H9 (cell line): ENCODE measurements at regions not wholly inside any gene's neighbourhood (a gene's known extent, or its start where the extent isn't known, plus 50 kb on each side); places are given as distances from the start of the nearest gene placed in this dataset.

Experiments
- DNase-seq: peaks from one replicate; pipeline ENCODE4 v3.0.0-alpha.2; 2017
- H2AFZ ChIP-seq: one replicate; pipeline ENCODE4 v1.6.1; 2013; ENCODE audit warnings: mild to moderate bottlenecking, low read length, control low read depth, moderate library complexity
- H2AK5ac ChIP-seq: 2 replicates; pipeline ENCODE4 v1.6.1; 2013; ENCODE audit warnings: low read length, control low read depth, mixed read lengths; ENCODE audit not compliant: insufficient read length
- H2BK120ac ChIP-seq: one replicate; pipeline ENCODE4 v1.6.1; 2013; ENCODE audit warnings: low read depth, mild to moderate bottlenecking, low read length, control low read depth, inconsistent platforms; ENCODE audit not compliant: poor library complexity, severe bottlenecking
- H2BK12ac ChIP-seq: 2 replicates; pipeline ENCODE4 v1.6.1; 2013; ENCODE audit warnings: low read length, control low read depth, mixed read lengths, low read depth; ENCODE audit not compliant: insufficient read length
- H2BK15ac ChIP-seq: 2 replicates; pipeline ENCODE4 v1.6.1; 2013; ENCODE audit warnings: low read depth, low read length, control low read depth
- H2BK20ac ChIP-seq: one replicate; pipeline ENCODE4 v1.6.1; 2013; ENCODE audit warnings: low read depth, mild to moderate bottlenecking, low read length, control low read depth, inconsistent platforms; ENCODE audit not compliant: poor library complexity, severe bottlenecking
- H2BK5ac ChIP-seq: 2 replicates; pipeline ENCODE4 v1.6.1; 2013; ENCODE audit warnings: low read length, control low read depth, mixed read lengths; ENCODE audit not compliant: insufficient read length
- H3K14ac ChIP-seq: 2 replicates; pipeline ENCODE4 v1.6.1; 2013; ENCODE audit warnings: low read length, control low read depth; ENCODE audit not compliant: insufficient read depth
- H3K18ac ChIP-seq: 2 replicates; pipeline ENCODE4 v1.6.1; 2013; ENCODE audit warnings: low read depth, mild to moderate bottlenecking, mixed read lengths, low read length, control low read depth; ENCODE audit not compliant: insufficient read length
- H3K23ac ChIP-seq: 2 replicates; pipeline ENCODE4 v1.6.1; 2013; ENCODE audit warnings: low read length, control low read depth, mixed read lengths, low read depth; ENCODE audit not compliant: insufficient read length
- H3K23me2 ChIP-seq: 2 replicates; pipeline ENCODE4 v1.6.1; 2013; ENCODE audit warnings: low read depth, mild to moderate bottlenecking, mixed read lengths, low read length, control low read depth; ENCODE audit not compliant: insufficient read length, poor library complexity, severe bottlenecking
- H3K27ac ChIP-seq: 2 replicates; pipeline ENCODE4 v1.5.1; 2013; ENCODE audit warnings: low read length, control low read depth, mixed read lengths, low read depth; ENCODE audit not compliant: insufficient read length
- H3K27me3 ChIP-seq: 2 replicates; pipeline ENCODE4 v1.6.1; 2013; ENCODE audit warnings: low read length, control low read depth, inconsistent platforms; ENCODE audit not compliant: insufficient read depth
- H3K4ac ChIP-seq: 2 replicates; pipeline ENCODE4 v1.6.1; 2013; ENCODE audit warnings: low read depth, mild to moderate bottlenecking, control low read depth, inconsistent platforms, low read length, moderate library complexity
- H3K4me1 ChIP-seq: 2 replicates; pipeline ENCODE4 v1.6.1; 2013; ENCODE audit warnings: low read length, control low read depth, inconsistent platforms; ENCODE audit not compliant: insufficient read depth
- H3K4me2 ChIP-seq: 2 replicates; pipeline ENCODE4 v1.6.1; 2013; ENCODE audit warnings: low read length, control low read depth, mixed read lengths; ENCODE audit not compliant: insufficient read length, insufficient read depth
- H3K56ac ChIP-seq: 2 replicates; pipeline ENCODE4 v1.6.1; 2013; ENCODE audit warnings: low read depth, mild to moderate bottlenecking, mixed read lengths, low read length, control low read depth; ENCODE audit not compliant: insufficient read length
- H3K79me1 ChIP-seq: 2 replicates; pipeline ENCODE4 v1.6.1; 2013; ENCODE audit warnings: low read depth, mild to moderate bottlenecking, moderate library complexity, low read length, control low read depth, inconsistent platforms; ENCODE audit not compliant: insufficient read depth, poor library complexity, severe bottlenecking
- H3K79me2 ChIP-seq: 2 replicates; pipeline ENCODE4 v1.6.1; 2013; ENCODE audit warnings: low read length, control low read depth, inconsistent platforms; ENCODE audit not compliant: insufficient read depth
- H3K9ac ChIP-seq: 2 replicates; pipeline ENCODE4 v1.6.1; 2013; ENCODE audit warnings: low read length, control low read depth, mixed read lengths; ENCODE audit not compliant: insufficient read length; ENCODE audit errors: extremely low read depth
- H3K9me3 ChIP-seq: one replicate; pipeline ENCODE4 v1.6.1; 2013; ENCODE audit warnings: low read depth, low read length, inconsistent platforms; ENCODE audit not compliant: control insufficient read depth
- H3T11ph ChIP-seq: one replicate; pipeline ENCODE4 v1.6.1; 2013; ENCODE audit warnings: mild to moderate bottlenecking, low read length, control low read depth, inconsistent platforms
- H4K20me1 ChIP-seq: one replicate; pipeline ENCODE4 v1.6.1; 2013; ENCODE audit not compliant: control insufficient read depth, insufficient read length, insufficient read depth
- H4K5ac ChIP-seq: 2 replicates; pipeline ENCODE4 v1.6.1; 2013; ENCODE audit warnings: low read depth, mild to moderate bottlenecking, mixed read lengths, low read length, control low read depth; ENCODE audit not compliant: insufficient read length
- H4K8ac ChIP-seq: replicated peaks from 2 replicates; pipeline ENCODE4 v1.6.1; 2013; ENCODE audit warnings: low read length, control low read depth, mixed read lengths, low read depth; ENCODE audit not compliant: insufficient read length
- H4K91ac ChIP-seq: 2 replicates; pipeline ENCODE4 v1.6.1; 2013; ENCODE audit warnings: low read depth, mild to moderate bottlenecking, moderate library complexity, mixed read lengths, low read length, control low read depth; ENCODE audit not compliant: insufficient read length
- H3K27ac Mint-ChIP-seq, 3 experiments: 2 replicates in 2 of 3; 3 replicates in 1 of 3; pipeline ENCODE4 v1.8.0; 2020 to 2021; ENCODE audit warnings: mixed read lengths in 3 of 3, mild to moderate bottlenecking in 1 of 3, moderate library complexity in 1 of 3
- H3K27me3 Mint-ChIP-seq: 2 replicates; pipeline ENCODE4 v1.8.0; 2021; ENCODE audit warnings: low read depth, mild to moderate bottlenecking, moderate library complexity, mixed read lengths
- H3K36me3 Mint-ChIP-seq, 3 experiments: 2 replicates in 2 of 3; 3 replicates in 1 of 3; pipeline ENCODE4 v1.8.0; 2020 to 2021; ENCODE audit warnings: low read depth in 3 of 3, mixed read lengths in 3 of 3; ENCODE audit not compliant: insufficient read depth in 1 of 3
- H3K4me1 Mint-ChIP-seq, 2 experiments: 2 replicates each; pipeline ENCODE4 v1.8.0; 2020; ENCODE audit warnings: mixed read lengths in 2 of 2
- H3K4me3 Mint-ChIP-seq, 2 experiments: 2 replicates in 1 of 2; 3 replicates in 1 of 2; pipeline ENCODE4 v1.8.0; 2020 to 2021; ENCODE audit warnings: mild to moderate bottlenecking in 2 of 2, mixed read lengths in 2 of 2, moderate library complexity in 1 of 2
- H3K9me3 Mint-ChIP-seq, 2 experiments: 2 replicates in 1 of 2; 3 replicates in 1 of 2; pipeline ENCODE4 v1.8.0; 2020; ENCODE audit warnings: mild to moderate bottlenecking in 2 of 2, mixed read lengths in 2 of 2, moderate library complexity in 1 of 2
- CTCF ChIP-seq: fragments of 200-600 bp; sonication (generic); conservative IDR thresholded peaks from 3 replicates; pipeline ENCODE4 v1.8.0; 2021; ENCODE audit warnings: antibody characterized with exemption, mild to moderate bottlenecking
- WGBS: extraction: QIAGEN DNeasy Blood & Tissue Kit; methylation state at CpG from one replicate; pipeline ENCODE4 v1.1.7; 2013; ENCODE audit warnings: missing lambda C conversion rate, low lambda C conversion rate, mixed read lengths; ENCODE audit not compliant: insufficient read length; ENCODE audit errors: extremely low coverage; 5-methylcytosine and 5-hydroxymethylcytosine counted together

GRCh38 chr1:24257373-24257772 lies 61.8 kb upstream of the GRHL3 start:
- H3K4me1 Mint-ChIP-seq, result peaks cover 0 to 8% of the 10 kb centered on the region in 2 experiments; a peak in 2 of 4 replicates
- Histone ChIP-seq H2BK12ac (no peak overlapping the region), H3K23me2 (no peaks in the 10 kb centered on the region), H3K27me3 (no peaks in the 10 kb centered on the region; the same call in 1 of the 2 replicates), H3K4me1 (no peaks in the 10 kb centered on the region), H3K56ac (no peak overlapping the region), H3T11ph (no peak overlapping the region), H2AK5ac (no peak overlapping the region), H2AFZ (no peak overlapping the region), H4K8ac (no peak overlapping the region), H3K9me3 (no peaks in the 10 kb centered on the region), H2BK120ac (no peak overlapping the region), H4K20me1 (no peaks in the 10 kb centered on the region), H2BK20ac (no peak overlapping the region), H3K79me2 (no peaks in the 10 kb centered on the region), H4K5ac (no peak overlapping the region), H2BK5ac (no peak overlapping the region), H2BK15ac (no peak overlapping the region), H3K79me1 (no peaks in the 10 kb centered on the region), H3K4me2 (no peak overlapping the region), H3K4ac (no peak overlapping the region), H3K18ac (no peak overlapping the region), H3K9ac (no peak overlapping the region), H3K23ac (no peak overlapping the region), H3K27ac (no peak overlapping the region), H4K91ac (no peak overlapping the region), H3K14ac (no peak overlapping the region)
- no CpG with 5 or more reads among the region's 2 CpGs for WGBS
- H3K27ac Mint-ChIP-seq, result no peak overlapping the region
- DNase-seq, result no peak
- H3K27me3 Mint-ChIP-seq, result peaks cover 8% of the 10 kb centered on the region
- H3K36me3 Mint-ChIP-seq, result no peaks in the 10 kb centered on the region
- H3K4me3 Mint-ChIP-seq, result no peak overlapping the region
- H3K9me3 Mint-ChIP-seq, result peaks cover 0 to under 1% of the 10 kb centered on the region in 2 experiments; a peak in 1 of 5 replicates
- no peak for TF ChIP-seq CTCF
